ENCODE measurements at regions not wholly inside any gene's neighbourhood (a gene's known extent, or its start where the extent isn't known, plus 50 kb on each side); places are given as distances from the start of the nearest gene placed in this dataset.

DNA sequence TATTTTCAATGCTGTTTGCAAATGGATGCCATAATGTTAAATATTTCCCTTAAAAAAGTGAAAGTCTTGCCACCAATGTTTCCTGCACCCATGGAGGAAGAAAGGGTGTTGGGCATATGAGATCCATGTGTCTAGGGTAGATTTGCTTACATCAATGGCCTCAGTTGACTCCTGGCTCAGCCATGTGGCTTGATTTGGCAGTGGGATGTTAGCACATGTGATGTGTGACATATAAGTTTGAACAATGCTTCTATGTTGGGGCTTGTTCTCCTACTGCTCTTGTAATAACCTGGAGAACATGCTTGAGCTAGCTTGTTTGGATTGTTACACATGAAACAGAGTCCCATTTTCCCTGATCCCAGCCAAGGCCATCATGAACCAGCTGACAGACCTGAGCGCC is 187.6 kb downstream of the SCP2D1 start:
- no peak overlapping the region for H2AFZ ChIP-seq (ENCODE audit: low read depth, low read length)
- H3K27me3 ChIP-seq (ENCODE audit: control insufficient read depth in 2 of 2, insufficient read depth in 2 of 2, low read length in 2 of 2): no peaks in the 10 kb centered on the region
- TF ChIP-seq, protein P1, sequence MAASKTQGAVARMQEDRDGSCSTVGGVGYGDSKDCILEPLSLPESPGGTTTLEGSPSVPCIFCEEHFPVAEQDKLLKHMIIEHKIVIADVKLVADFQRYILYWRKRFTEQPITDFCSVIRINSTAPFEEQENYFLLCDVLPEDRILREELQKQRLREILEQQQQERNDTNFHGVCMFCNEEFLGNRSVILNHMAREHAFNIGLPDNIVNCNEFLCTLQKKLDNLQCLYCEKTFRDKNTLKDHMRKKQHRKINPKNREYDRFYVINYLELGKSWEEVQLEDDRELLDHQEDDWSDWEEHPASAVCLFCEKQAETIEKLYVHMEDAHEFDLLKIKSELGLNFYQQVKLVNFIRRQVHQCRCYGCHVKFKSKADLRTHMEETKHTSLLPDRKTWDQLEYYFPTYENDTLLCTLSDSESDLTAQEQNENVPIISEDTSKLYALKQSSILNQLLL (CRISPR knock-in tag; IDR thresholded peaks at IDR 0.05; ENCODE audit: borderline replicate concordance): no peak
- TF ChIP-seq, protein P2, sequence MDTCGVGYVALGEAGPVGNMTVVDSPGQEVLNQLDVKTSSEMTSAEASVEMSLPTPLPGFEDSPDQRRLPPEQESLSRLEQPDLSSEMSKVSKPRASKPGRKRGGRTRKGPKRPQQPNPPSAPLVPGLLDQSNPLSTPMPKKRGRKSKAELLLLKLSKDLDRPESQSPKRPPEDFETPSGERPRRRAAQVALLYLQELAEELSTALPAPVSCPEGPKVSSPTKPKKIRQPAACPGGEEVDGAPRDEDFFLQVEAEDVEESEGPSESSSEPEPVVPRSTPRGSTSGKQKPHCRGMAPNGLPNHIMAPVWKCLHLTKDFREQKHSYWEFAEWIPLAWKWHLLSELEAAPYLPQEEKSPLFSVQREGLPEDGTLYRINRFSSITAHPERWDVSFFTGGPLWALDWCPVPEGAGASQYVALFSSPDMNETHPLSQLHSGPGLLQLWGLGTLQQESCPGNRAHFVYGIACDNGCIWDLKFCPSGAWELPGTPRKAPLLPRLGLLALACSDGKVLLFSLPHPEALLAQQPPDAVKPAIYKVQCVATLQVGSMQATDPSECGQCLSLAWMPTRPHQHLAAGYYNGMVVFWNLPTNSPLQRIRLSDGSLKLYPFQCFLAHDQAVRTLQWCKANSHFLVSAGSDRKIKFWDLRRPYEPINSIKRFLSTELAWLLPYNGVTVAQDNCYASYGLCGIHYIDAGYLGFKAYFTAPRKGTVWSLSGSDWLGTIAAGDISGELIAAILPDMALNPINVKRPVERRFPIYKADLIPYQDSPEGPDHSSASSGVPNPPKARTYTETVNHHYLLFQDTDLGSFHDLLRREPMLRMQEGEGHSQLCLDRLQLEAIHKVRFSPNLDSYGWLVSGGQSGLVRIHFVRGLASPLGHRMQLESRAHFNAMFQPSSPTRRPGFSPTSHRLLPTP (IDR thresholded peaks at IDR 0.05; ENCODE audit: borderline replicate concordance, extremely low read depth, insufficient read length): no peak
- ChIA-PET POLR2A (no interaction called here), CTCF (ENCODE audit: low intra/inter-chr PET ratio) (no interaction called here)
- no peaks in the 10 kb centered on the region for H3K36me3 ChIP-seq (ENCODE audit: control insufficient read depth, insufficient read depth, low read length)
- no peak overlapping the region for H3K4me2 ChIP-seq (ENCODE audit: insufficient read depth, low read length)
- DNase-seq (ENCODE audit: extremely low read depth in 1 of 4, low spot score in 3 of 4) (no peak), ATAC-seq (no peak), FAIRE-seq (no peak)
- no peaks in the 10 kb centered on the region for H3K4me1 ChIP-seq (replicated peaks in 1 of 2; ENCODE audit: control insufficient read depth in 2 of 2, insufficient read depth in 2 of 2, low read length in 2 of 2)
- no peaks in the 10 kb centered on the region for H3K9me1 ChIP-seq (ENCODE audit: control insufficient read depth, insufficient read depth, low read length)
- H3K9me3 ChIP-seq (replicated peaks; ENCODE audit: control insufficient read depth, insufficient read depth, low read depth, low read length): no peaks in the 10 kb centered on the region
- H3K79me2 ChIP-seq (ENCODE audit: control insufficient read depth, insufficient read depth, low read length): no peaks in the 10 kb centered on the region
- in situ Hi-C loops (cut with MboI): no loop called here
- no peak overlapping the region for H3K9ac ChIP-seq (ENCODE audit: insufficient read depth in 1 of 2, low read depth in 2 of 2, low read length in 2 of 2)
- BruUV-seq (replicated peaks): no TSS peak
- intact Hi-C loops (cut with micrococcal nuclease): no loop called here
- H3K27ac ChIP-seq (ENCODE audit: extremely low read depth, low read depth, low read length): no peak overlapping the region
- H3K4me3 ChIP-seq: no peak overlapping the region
- H4K20me1 ChIP-seq (replicated peaks; ENCODE audit: control insufficient read depth, insufficient read depth, low read length): no peaks in the 10 kb centered on the region
- WGBS (ENCODE audit: insufficient coverage, low coverage, missing lambda C conversion rate): 0% methylated on average over 1 of the region's 1 CpG
